Adrenal gland (tissue), 9 donors: ENCODE measurements at regions not wholly inside any gene's neighbourhood (a gene's known extent, or its start where the extent isn't known, plus 50 kb on each side); places are given as distances from the start of the nearest gene placed in this dataset.
A peak's percentile ranks its signal among the peaks of the same experiment; 100 is the strongest.

ENCODE experiments used
- DNase-seq, 7 donors: peaks; one replicate each; pipeline ENCODE4 v3.0.0-alpha.2; 2019 to 2020
- H3K27ac ChIP-seq, 5 donors: fragments of 200-600 bp; sonication (generic) in 4 of 5; 1 replicate in 3 of 5; 2 replicates in 2 of 5; pipeline versions ENCODE4 v1.5.1 to v1.8.0; 2016 to 2020; ENCODE audit warnings: mild to moderate bottlenecking in 1 of 5
- H3K27me3 ChIP-seq: fragments of 200-600 bp; 2 replicates; pipeline ENCODE4 v1.8.0; 2021
- H3K36me3 ChIP-seq, 2 donors: fragments of 200-600 bp; replicated peaks in 1 of 2; 1 replicate in 1 of 2; 2 replicates in 1 of 2; pipeline versions ENCODE4 v1.5.1 to v1.8.0; 2018 to 2022
- H3K4me1 ChIP-seq, 2 donors: fragments of 200-600 bp; replicated peaks in 1 of 2; 1 replicate in 1 of 2; 2 replicates in 1 of 2; pipeline versions ENCODE4 v1.5.1 to v1.8.0; 2018 to 2021
- H3K4me3 ChIP-seq, 4 donors: fragments of 200-600 bp; sonication (generic) in 3 of 4; one replicate each; pipeline ENCODE4 v1.5.1; 2016 to 2018
- H3K9me3 ChIP-seq, 3 donors: fragments of 200-600 bp; sonication (generic) in 1 of 3; replicated peaks in 1 of 3; 1 replicate in 2 of 3; 2 replicates in 1 of 3; pipeline versions ENCODE4 v1.5.1 to v1.8.0; 2016 to 2021
- POLR2A ChIP-seq, 2 donors: fragments of 450-650 bp; IDR thresholded peaks; one replicate each; pipeline ENCODE4 v1.6.1; 2017; ENCODE audit warnings: antibody characterized with exemption in 2 of 2, mild to moderate bottlenecking in 2 of 2, moderate library complexity in 1 of 2
- WGBS, 4 donors: extraction: QIAGEN DNeasy Blood & Tissue Kit in 2 of 4; methylation state at CpG; one replicate each; pipeline versions ENCODE4 v1.1.5 to v1.1.7; 2013 to 2017; 5-methylcytosine and 5-hydroxymethylcytosine counted together
- intact Hi-C, 2 donors: fragments of 100-400 bp; cut with DNase I; formaldehyde crosslinking; loops; one replicate each; pipeline versions ENCODE4 v1.14.1 to v1.15.0; 2022 to 2023
- TF ChIP-seq, protein P1 (sequence below), 6 experiments: fragments of 450-650 bp in 4 of 6; fragments of 200-600 bp in 2 of 6; sonication (generic) in 1 of 6; IDR thresholded peaks; 1 replicate in 5 of 6; 2 replicates in 1 of 6; pipeline versions ENCODE4 v1.5.1 to v1.8.0; 2016 to 2021; ENCODE audit warnings: antibody characterized with exemption in 6 of 6, mild to moderate bottlenecking in 2 of 6, moderate library complexity in 1 of 6
- donor health status: healthy with polysubstance abuse.
- donor health status: Bipolar disorder and iron deficiency.
- donor health status: DM: yes; HTN: yes; CAD: no.
- donor health status: DM: no; HTN: no; CAD: no.
- donor health status: DM: no; HTN: no; CAD: no.

DNA sequence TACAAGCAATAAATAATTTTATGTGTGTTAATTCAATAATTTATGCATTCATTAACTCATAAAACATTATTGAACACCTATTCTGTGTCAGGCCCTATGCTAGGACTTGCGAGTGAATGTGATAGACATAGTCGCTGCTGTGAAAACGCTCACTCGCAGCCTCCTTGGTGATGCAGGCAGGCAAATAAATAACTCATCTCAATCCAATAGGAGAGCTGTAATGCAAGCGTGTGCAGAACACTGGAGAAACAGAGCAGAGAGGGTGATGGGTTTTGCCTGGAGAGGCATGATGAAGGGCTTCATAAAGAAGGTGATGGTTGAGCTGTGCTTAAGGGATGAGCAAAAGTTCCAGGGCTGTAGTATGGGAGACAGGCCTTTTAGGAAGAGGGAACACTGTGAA is 111.3 kb upstream of the ZNF462 start:
- TF ChIP-seq, protein P1, sequence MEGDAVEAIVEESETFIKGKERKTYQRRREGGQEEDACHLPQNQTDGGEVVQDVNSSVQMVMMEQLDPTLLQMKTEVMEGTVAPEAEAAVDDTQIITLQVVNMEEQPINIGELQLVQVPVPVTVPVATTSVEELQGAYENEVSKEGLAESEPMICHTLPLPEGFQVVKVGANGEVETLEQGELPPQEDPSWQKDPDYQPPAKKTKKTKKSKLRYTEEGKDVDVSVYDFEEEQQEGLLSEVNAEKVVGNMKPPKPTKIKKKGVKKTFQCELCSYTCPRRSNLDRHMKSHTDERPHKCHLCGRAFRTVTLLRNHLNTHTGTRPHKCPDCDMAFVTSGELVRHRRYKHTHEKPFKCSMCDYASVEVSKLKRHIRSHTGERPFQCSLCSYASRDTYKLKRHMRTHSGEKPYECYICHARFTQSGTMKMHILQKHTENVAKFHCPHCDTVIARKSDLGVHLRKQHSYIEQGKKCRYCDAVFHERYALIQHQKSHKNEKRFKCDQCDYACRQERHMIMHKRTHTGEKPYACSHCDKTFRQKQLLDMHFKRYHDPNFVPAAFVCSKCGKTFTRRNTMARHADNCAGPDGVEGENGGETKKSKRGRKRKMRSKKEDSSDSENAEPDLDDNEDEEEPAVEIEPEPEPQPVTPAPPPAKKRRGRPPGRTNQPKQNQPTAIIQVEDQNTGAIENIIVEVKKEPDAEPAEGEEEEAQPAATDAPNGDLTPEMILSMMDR (IDR thresholded peaks at IDR 0.05): no peak
- no peak for TF ChIP-seq POLR2A (IDR thresholded peaks at IDR 0.05)
- no peak for DNase-seq
- Histone ChIP-seq H3K4me1 (peaks cover 0 to 8% of the 10 kb centered on the region in 2 donors), H3K4me3 (no peak overlapping the region), H3K27me3 (no peaks in the 10 kb centered on the region), H3K9me3 (no peaks in the 10 kb centered on the region), H3K27ac (no peak overlapping the region), H3K36me3 (no peaks in the 10 kb centered on the region)
- intact Hi-C loops: no loop called here
- WGBS, 4 donors: 86 to 98% (median 89%) methylated on average over 5 of the region's 5 CpGs

DNA sequence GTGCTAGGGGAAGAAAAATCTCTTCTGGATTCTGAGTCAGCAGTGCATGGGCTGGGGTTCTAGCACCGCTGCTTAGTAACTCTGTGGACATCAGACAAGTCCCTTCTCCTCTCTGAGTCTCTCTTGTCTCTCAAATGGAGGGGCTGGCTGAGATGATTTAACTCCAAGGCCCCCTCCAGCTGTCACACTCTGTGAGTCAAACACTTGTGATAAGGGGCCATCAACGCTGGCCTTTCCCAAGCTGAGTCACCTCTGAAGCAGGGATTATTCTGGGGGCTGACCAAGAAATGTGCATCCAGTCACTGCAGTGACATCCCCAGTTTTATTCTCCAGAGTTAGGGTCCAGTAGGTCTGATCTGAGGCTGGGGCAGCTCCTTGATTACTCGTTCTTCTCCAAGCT is 110.4 kb upstream of the ZNF462 start:
- intact Hi-C loops: no loop called here
- H3K36me3 ChIP-seq: no peaks in the 10 kb centered on the region
- DNase-seq: peak in 3 of 7 donors; percentile 13 to 30 (median 19)
- peaks cover 0 to 8% of the 10 kb centered on the region in 2 donors for H3K4me1 ChIP-seq
- no peak overlapping the region for H3K4me3 ChIP-seq
- no peak overlapping the region for H3K27ac ChIP-seq
- no peaks in the 10 kb centered on the region for H3K9me3 ChIP-seq
- TF ChIP-seq POLR2A (IDR thresholded peaks at IDR 0.05): no peak
- TF ChIP-seq, protein P1 (IDR thresholded peaks at IDR 0.05): no peak
- no peaks in the 10 kb centered on the region for H3K27me3 ChIP-seq
- whole genome bisulfite sequencing, 4 donors: 61 to 71% (median 64%) methylated on average over 3 of the region's 3 CpGs

DNA sequence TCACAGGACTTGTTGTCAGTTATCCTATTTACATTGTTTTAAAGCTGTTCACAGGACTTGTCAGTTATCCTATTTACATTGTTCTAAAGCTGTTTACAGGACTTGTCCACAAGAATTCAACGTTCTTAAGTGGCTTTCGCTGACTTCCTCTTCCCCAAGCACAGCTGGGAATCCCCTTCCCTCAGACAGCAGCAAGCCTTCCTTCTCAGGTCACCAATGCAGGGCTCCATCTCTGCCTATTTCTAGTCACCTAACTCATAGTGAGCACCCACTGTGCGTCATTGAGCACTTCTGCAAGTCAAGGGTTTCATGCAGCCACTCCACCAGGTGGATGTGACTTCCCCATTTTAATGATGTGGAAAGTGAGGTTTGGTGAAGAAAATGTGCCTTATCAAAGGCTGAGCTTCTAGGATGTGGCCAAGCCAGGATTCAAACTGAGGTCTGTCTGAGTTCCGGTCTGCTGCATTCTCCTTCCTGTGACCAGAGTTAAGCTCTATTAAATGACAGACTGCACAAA is 109.8 kb upstream of the ZNF462 start:
- no peak overlapping the region for H3K27ac ChIP-seq
- H3K4me1 ChIP-seq: peaks cover 0 to 8% of the 10 kb centered on the region in 2 donors
- TF ChIP-seq POLR2A (IDR thresholded peaks at IDR 0.05): no peak
- TF ChIP-seq, protein P1 (IDR thresholded peaks at IDR 0.05): no peak
- intact Hi-C loops: no loop called here
- no peak overlapping the region for H3K4me3 ChIP-seq
- no peak for DNase-seq
- no peaks in the 10 kb centered on the region for H3K9me3 ChIP-seq
- H3K27me3 ChIP-seq: no peaks in the 10 kb centered on the region
- WGBS, 4 donors: 59 to 70% (median 63%) methylated on average over 4 of the region's 4 CpGs
- H3K36me3 ChIP-seq: no peaks in the 10 kb centered on the region

DNA sequence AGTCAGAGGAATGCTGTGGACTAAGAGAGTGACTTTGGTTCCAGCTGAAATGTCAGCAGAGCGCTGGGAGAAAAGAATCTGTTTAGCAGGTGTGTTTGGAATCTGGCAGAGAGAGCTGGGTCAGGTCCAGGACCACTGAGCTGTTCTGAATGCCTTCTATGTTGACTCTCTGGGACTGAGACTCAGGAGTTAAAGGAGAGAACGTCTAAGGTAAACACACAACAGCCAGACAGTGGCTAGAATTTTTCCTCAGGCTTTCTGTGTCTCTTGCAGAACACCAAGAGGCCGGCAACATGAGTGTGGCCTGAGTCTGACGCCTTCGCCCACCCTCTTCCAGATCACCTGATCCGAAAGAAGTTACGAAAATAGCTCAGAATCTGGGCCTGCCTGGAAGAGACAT is 107.2 kb upstream of the ZNF462 start:
- DNase-seq: no peak
- no peak overlapping the region for H3K4me3 ChIP-seq
- WGBS, 4 donors: 83 to 86% (median 84%) methylated on average over 7 of the region's 7 CpGs

More for the DNA sequence above, 107.2 kb upstream of the ZNF462 start:
- intact Hi-C loops: no loop called here
- no peaks in the 10 kb centered on the region for H3K36me3 ChIP-seq
- H3K9me3 ChIP-seq: no peaks in the 10 kb centered on the region
- TF ChIP-seq, protein P1 (IDR thresholded peaks at IDR 0.05): no peak
- TF ChIP-seq POLR2A (IDR thresholded peaks at IDR 0.05): no peak
- no peak overlapping the region for H3K27ac ChIP-seq
- peaks cover 0 to 8% of the 10 kb centered on the region in 2 donors for H3K4me1 ChIP-seq
- H3K27me3 ChIP-seq: no peaks in the 10 kb centered on the region
